DOHH2 (cell line): ENCODE measurements at regions not wholly inside any gene's neighbourhood (a gene's known extent, or its start where the extent isn't known, plus 50 kb on each side); places are given as distances from the start of the nearest gene placed in this dataset.
A peak's percentile ranks its signal among the peaks of the same experiment; 100 is the strongest.

Experiments used
- H3F3A ChIP-seq: fragments of 200-600 bp; sonication (generic), shearing (Covaris generic); 2 replicates; pipeline ENCODE4 v1.6.0; 2016; ENCODE audit warnings: antibody characterized with exemption, mild to moderate bottlenecking; ENCODE audit not compliant: control insufficient read depth, insufficient read depth
- H3K27ac ChIP-seq: fragments of 200-600 bp; sonication (generic); 2 replicates; pipeline ENCODE4 v1.5.1; 2014; ENCODE audit warnings: low read depth, mild to moderate bottlenecking, low read length, moderate library complexity
- H3K27me3 ChIP-seq: fragments of 200-600 bp; sonication (generic); 2 replicates; pipeline ENCODE4 v1.6.1; 2014; ENCODE audit warnings: mild to moderate bottlenecking, low read length, mixed read lengths; ENCODE audit not compliant: control insufficient read depth
- H3K36me3 ChIP-seq: fragments of 200-600 bp; sonication (generic); 2 replicates; pipeline ENCODE4 v1.6.1; 2014; ENCODE audit warnings: mild to moderate bottlenecking, low read length, moderate library complexity, mixed read lengths; ENCODE audit not compliant: control insufficient read depth
- H3K4me1 ChIP-seq: fragments of 200-600 bp; sonication (generic); 2 replicates; pipeline ENCODE4 v1.6.1; 2014; ENCODE audit warnings: mild to moderate bottlenecking, low read length, mixed read lengths; ENCODE audit not compliant: control insufficient read depth
- H3K4me2 ChIP-seq: fragments of 200-600 bp; sonication (generic); 2 replicates; pipeline ENCODE4 v1.6.0; 2014; ENCODE audit warnings: mild to moderate bottlenecking, low read length, moderate library complexity
- H3K4me3 ChIP-seq: fragments of 200-600 bp; sonication (generic); 2 replicates; pipeline ENCODE4 v1.5.1; 2014; ENCODE audit warnings: mild to moderate bottlenecking, low read length, mixed read lengths
- H3K79me2 ChIP-seq: fragments of 200-600 bp; sonication (generic); 2 replicates; pipeline ENCODE4 v1.6.1; 2014; ENCODE audit warnings: mild to moderate bottlenecking, low read length, mixed read lengths; ENCODE audit not compliant: control insufficient read depth
- H3K9me2 ChIP-seq: fragments of 200-600 bp; sonication (generic); replicated peaks from 2 replicates; pipeline ENCODE4 v1.6.1; 2014; ENCODE audit warnings: mild to moderate bottlenecking, low read length, mixed read lengths; ENCODE audit not compliant: control insufficient read depth
- H3K9me3 ChIP-seq: fragments of 200-600 bp; sonication (generic); 2 replicates; pipeline ENCODE4 v1.6.1; 2014; ENCODE audit warnings: antibody characterized with exemption, low read length, mixed read lengths; ENCODE audit not compliant: control insufficient read depth, insufficient read depth
- H4K20me1 ChIP-seq: fragments of 200-600 bp; sonication (generic); 2 replicates; pipeline ENCODE4 v1.6.0; 2014; ENCODE audit warnings: low read depth, mild to moderate bottlenecking, antibody characterized with exemption, low read length, moderate library complexity; ENCODE audit not compliant: control insufficient read depth, insufficient read depth
- EZH2phosphoT487 ChIP-seq: fragments of 200-600 bp; sonication (generic); IDR thresholded peaks from 2 replicates; pipeline ENCODE4 v1.6.1; 2017; ENCODE audit warnings: borderline replicate concordance, mild to moderate bottlenecking, antibody characterized with exemption, low read length, moderate library complexity, mixed read lengths
- TF ChIP-seq, protein P1 (sequence below): fragments of 200-600 bp; sonication (generic); IDR thresholded peaks from one replicate; pipeline ENCODE4 v1.5.1; 2014; ENCODE audit warnings: antibody characterized with exemption, mild to moderate bottlenecking, low read depth, low read length; ENCODE audit not compliant: poor library complexity, severe bottlenecking

- no peak overlapping the region for H3K27ac ChIP-seq
- H3K27me3 ChIP-seq = 0 out of 2 replicates have a peak, but pooled peaks cover 3% of the 10 kb centered on the region
- no peak overlapping the region for H3K4me2 ChIP-seq
- no peaks in the 10 kb centered on the region for H3F3A ChIP-seq
- no peaks in the 10 kb centered on the region for H3K79me2 ChIP-seq
- no peaks in the 10 kb centered on the region for H3K36me3 ChIP-seq
- TF ChIP-seq, protein P1, sequence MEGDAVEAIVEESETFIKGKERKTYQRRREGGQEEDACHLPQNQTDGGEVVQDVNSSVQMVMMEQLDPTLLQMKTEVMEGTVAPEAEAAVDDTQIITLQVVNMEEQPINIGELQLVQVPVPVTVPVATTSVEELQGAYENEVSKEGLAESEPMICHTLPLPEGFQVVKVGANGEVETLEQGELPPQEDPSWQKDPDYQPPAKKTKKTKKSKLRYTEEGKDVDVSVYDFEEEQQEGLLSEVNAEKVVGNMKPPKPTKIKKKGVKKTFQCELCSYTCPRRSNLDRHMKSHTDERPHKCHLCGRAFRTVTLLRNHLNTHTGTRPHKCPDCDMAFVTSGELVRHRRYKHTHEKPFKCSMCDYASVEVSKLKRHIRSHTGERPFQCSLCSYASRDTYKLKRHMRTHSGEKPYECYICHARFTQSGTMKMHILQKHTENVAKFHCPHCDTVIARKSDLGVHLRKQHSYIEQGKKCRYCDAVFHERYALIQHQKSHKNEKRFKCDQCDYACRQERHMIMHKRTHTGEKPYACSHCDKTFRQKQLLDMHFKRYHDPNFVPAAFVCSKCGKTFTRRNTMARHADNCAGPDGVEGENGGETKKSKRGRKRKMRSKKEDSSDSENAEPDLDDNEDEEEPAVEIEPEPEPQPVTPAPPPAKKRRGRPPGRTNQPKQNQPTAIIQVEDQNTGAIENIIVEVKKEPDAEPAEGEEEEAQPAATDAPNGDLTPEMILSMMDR = no peak
- no peak for TF ChIP-seq EZH2phosphoT487
- no peak overlapping the region for H3K4me3 ChIP-seq
- H4K20me1 ChIP-seq = no peaks in the 10 kb centered on the region
- no peaks in the 10 kb centered on the region for H3K9me2 ChIP-seq
- peaks cover 3% of the 10 kb centered on the region for H3K4me1 ChIP-seq
- H3K9me3 ChIP-seq = no peaks in the 10 kb centered on the region
Measured at GRCh38 chr7:113424185-113424817, 305.9 kb upstream of the SMIM30 start.

- H3K27me3 ChIP-seq = 0 out of 2 replicates have a peak, but pooled peaks cover 3% of the 10 kb centered on the region
- no peaks in the 10 kb centered on the region for H4K20me1 ChIP-seq
- H3F3A ChIP-seq = no peaks in the 10 kb centered on the region
- no peaks in the 10 kb centered on the region for H3K36me3 ChIP-seq
- H3K27ac ChIP-seq = no peak overlapping the region
- no peak for TF ChIP-seq EZH2phosphoT487
- TF ChIP-seq, protein P1 = peak; percentile 96
- H3K9me2 ChIP-seq = no peaks in the 10 kb centered on the region
- H3K4me3 ChIP-seq = no peak overlapping the region
- H3K4me1 ChIP-seq = peaks cover 3% of the 10 kb centered on the region
- no peaks in the 10 kb centered on the region for H3K79me2 ChIP-seq
- H3K9me3 ChIP-seq = no peaks in the 10 kb centered on the region
- peak overlapping the region; percentile 26; the same call in 1 of the 2 replicates for H3K4me2 ChIP-seq
Measured at GRCh38 chr7:113421696-113422330, 303.5 kb upstream of the SMIM30 start.

DNA sequence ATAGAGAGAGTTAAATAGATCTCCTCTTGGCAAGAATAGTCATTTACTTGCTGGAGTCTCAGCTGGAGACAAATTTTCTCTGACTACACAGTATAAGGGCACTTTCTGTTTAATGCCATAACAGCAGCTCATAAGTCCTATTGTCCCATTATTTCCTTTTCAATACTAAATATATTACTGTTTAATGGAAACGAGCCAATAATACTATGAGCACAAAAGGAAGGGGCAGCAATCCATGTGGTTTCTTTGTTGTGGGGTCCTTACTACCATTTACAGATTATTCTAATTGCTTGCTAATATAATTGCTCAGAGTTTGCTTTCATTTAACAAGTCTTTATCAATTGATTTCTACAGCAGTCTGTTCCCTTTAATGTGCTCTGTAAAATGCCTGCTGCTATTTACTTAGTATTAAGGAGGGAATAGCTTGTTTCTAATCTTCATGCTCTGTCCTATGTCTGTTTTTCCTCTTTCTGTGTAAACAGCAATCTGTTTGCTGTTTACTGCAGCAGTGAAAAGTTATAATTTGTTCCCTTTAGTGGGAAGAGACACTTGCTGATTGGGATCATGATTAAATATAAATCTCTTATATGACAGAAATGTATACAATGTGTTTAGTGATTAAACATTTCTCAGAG lies 296.2 kb upstream of the SMIM30 start:
- Histone ChIP-seq H3K27ac (no peak overlapping the region), H3K9me3 (no peaks in the 10 kb centered on the region), H3K27me3 (no peaks in the 10 kb centered on the region), H3K9me2 (no peaks in the 10 kb centered on the region), H4K20me1 (no peaks in the 10 kb centered on the region), H3K36me3 (no peaks in the 10 kb centered on the region), H3K79me2 (no peaks in the 10 kb centered on the region), H3F3A (no peaks in the 10 kb centered on the region), H3K4me3 (no peak overlapping the region), H3K4me1 (no peaks in the 10 kb centered on the region), H3K4me2 (no peak overlapping the region)
- TF ChIP-seq, protein P1 = no peak
- TF ChIP-seq EZH2phosphoT487 = no peak
